ENCODE measurements at regions not wholly inside any gene's neighbourhood (a gene's known extent, or its start where the extent isn't known, plus 50 kb on each side); places are given as distances from the start of the nearest gene placed in this dataset.
"Not testable (repeated sequence)": the region's sequence is repeated elsewhere in the genome, so short reads cannot be mapped to it uniquely, and the experiment has no call there.

DNA sequence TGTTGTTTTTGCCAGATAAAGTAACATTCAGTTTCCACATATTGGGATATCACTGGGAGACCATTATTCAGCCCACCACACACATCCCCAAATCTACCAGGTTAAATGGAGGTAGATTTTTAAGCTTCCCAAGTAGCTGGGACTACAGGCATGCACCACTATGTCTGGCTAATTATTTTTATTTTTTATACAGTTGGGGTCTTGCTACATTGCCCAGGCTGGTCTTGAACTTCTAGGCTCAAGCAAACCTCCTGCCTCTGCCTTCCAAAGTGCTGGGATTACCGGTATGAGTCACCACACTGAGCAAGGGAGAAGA is 96.6 kb upstream of the CHD2 start:
- no peaks in the 10 kb centered on the region for H3K36me3 ChIP-seq (ENCODE audit: control insufficient read depth in 1 of 2, insufficient read depth in 2 of 2, low read length in 2 of 2)
- no peak overlapping the region for H3K18ac ChIP-seq (ENCODE audit: low read length)
- peak overlapping the region; percentile 81 for H3K27ac ChIP-seq (ENCODE audit: low read depth, low read length)
- no peak overlapping the region for H3K4me3 ChIP-seq (ENCODE audit: low read depth, low read length)
- no peak overlapping the region for H4K12ac ChIP-seq (ENCODE audit: low read depth, low read length)
- no CpG with 5 or more reads among the region's 1 CpG for WGBS (ENCODE audit: extremely low coverage, insufficient coverage, insufficient read length)
- peaks cover 6% of the 10 kb centered on the region for H3K79me2 ChIP-seq (ENCODE audit: control insufficient read depth, insufficient read depth, low read length, poor library complexity)
- H3K4ac ChIP-seq (ENCODE audit: low read depth, low read length): no peak overlapping the region
- H2BK12ac ChIP-seq (ENCODE audit: low read length): no peak overlapping the region
- H3K79me1 ChIP-seq (ENCODE audit: low read length): peaks cover 26% of the 10 kb centered on the region
- no peaks in the 10 kb centered on the region for H3K9me3 ChIP-seq (ENCODE audit: insufficient read depth, low read depth, low read length)
- H2BK5ac ChIP-seq (ENCODE audit: low read depth, low read length, poor library complexity): peak overlapping the region; percentile 46
- H4K8ac ChIP-seq (ENCODE audit: low read depth, low read length): no peak overlapping the region
- H3K9ac ChIP-seq (ENCODE audit: low read length): no peak overlapping the region
- no peak for DNase-seq
- no peak overlapping the region for H3K23ac ChIP-seq (ENCODE audit: low read length)
- H2AK5ac ChIP-seq (ENCODE audit: low read length): no peak overlapping the region
- peak overlapping the region; percentile 59 for H4K91ac ChIP-seq (ENCODE audit: low read depth, low read length)
- peaks cover 15 to 21% of the 10 kb centered on the region in 2 experiments for H3K4me1 ChIP-seq (ENCODE audit: control insufficient read depth in 1 of 2, insufficient read depth in 2 of 2, low read length in 2 of 2)
- H3K14ac ChIP-seq (ENCODE audit: low read length): no peak overlapping the region
- no peak overlapping the region for H2AFZ ChIP-seq (ENCODE audit: insufficient read depth, low read length, poor library complexity)
- no peak overlapping the region for H3K4me2 ChIP-seq (ENCODE audit: low read length)
- H3K27me3 ChIP-seq (ENCODE audit: insufficient read depth, low read length): no peaks in the 10 kb centered on the region
- H2BK120ac ChIP-seq (ENCODE audit: insufficient read depth, low read length, poor library complexity): peak overlapping the region; percentile 38

DNA sequence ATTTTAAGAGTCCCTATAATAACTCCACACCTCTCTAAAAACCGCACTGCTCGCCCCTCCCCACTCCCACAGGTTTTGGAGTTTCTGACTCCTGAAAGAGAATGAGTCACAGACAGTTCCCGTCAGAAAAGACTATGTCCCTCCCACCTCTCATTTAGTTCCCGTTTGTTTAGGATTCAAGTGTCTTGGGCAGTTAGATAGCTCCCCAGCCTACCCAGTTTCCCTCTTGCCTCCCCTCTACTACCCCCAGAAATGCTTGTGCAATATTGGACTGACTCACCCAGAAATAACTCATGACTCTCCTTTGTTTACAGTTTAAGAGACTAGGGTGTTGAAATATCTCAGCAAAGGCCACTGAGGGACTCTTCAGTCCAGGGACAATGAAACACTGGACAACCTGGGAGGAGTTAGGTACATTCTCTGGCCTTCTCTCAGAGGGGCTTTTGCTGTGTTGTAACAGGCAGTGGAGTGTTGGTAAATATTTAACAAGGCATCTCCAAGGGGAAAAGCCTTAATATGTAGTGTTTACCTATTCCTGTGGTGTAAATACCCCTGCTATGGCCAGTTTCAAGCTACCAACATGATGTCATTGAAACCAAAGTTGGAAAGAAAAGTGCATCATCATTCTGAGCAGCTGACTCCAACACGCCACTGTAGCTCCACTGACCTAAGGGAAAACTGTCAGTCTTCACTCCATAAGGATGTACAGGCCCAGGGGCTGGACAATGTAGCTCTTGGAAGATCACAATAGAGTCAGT is 96.1 kb upstream of the CHD2 start:
- H4K91ac ChIP-seq (ENCODE audit: low read depth, low read length): peak overlapping the region; percentile 41
- peak overlapping the region; percentile 3 for H2BK12ac ChIP-seq (ENCODE audit: low read length)
- no CpG with 5 or more reads among the region's 5 CpGs for WGBS (ENCODE audit: extremely low coverage, insufficient coverage, insufficient read length)
- peak overlapping the region; percentile 5 for H2BK5ac ChIP-seq (ENCODE audit: low read depth, low read length, poor library complexity)
- H4K12ac ChIP-seq (ENCODE audit: low read depth, low read length): no peak overlapping the region
- H3K36me3 ChIP-seq (ENCODE audit: control insufficient read depth in 1 of 2, insufficient read depth in 2 of 2, low read length in 2 of 2): no peaks in the 10 kb centered on the region
- H3K4me3 ChIP-seq (ENCODE audit: low read depth, low read length): no peak overlapping the region
- H3K27me3 ChIP-seq (ENCODE audit: insufficient read depth, low read length): no peaks in the 10 kb centered on the region
- H3K4ac ChIP-seq (ENCODE audit: low read depth, low read length): peak overlapping the region; percentile 0
- H3K9me3 ChIP-seq (ENCODE audit: insufficient read depth, low read depth, low read length): no peaks in the 10 kb centered on the region
- no peak overlapping the region for H3K18ac ChIP-seq (ENCODE audit: low read length)
- peak overlapping the region; percentile 81 for H3K27ac ChIP-seq (ENCODE audit: low read depth, low read length)
- peaks cover 18 to 23% of the 10 kb centered on the region in 2 experiments for H3K4me1 ChIP-seq (ENCODE audit: control insufficient read depth in 1 of 2, insufficient read depth in 2 of 2, low read length in 2 of 2)
- no peak overlapping the region for H3K4me2 ChIP-seq (ENCODE audit: low read length)
- no peak overlapping the region for H2AFZ ChIP-seq (ENCODE audit: insufficient read depth, low read length, poor library complexity)
- no peak overlapping the region for H2AK5ac ChIP-seq (ENCODE audit: low read length)
- peaks cover 31% of the 10 kb centered on the region for H3K79me1 ChIP-seq (ENCODE audit: low read length)
- peak overlapping the region; percentile 61 for H2BK120ac ChIP-seq (ENCODE audit: insufficient read depth, low read length, poor library complexity)
- no peak overlapping the region for H3K9ac ChIP-seq (ENCODE audit: low read length)
- H3K14ac ChIP-seq (ENCODE audit: low read length): no peak overlapping the region
- peaks cover 9% of the 10 kb centered on the region for H3K79me2 ChIP-seq (ENCODE audit: control insufficient read depth, insufficient read depth, low read length, poor library complexity)
- no peak overlapping the region for H3K23ac ChIP-seq (ENCODE audit: low read length)
- DNase-seq: peak; percentile 98 to 99
- no peak overlapping the region for H4K8ac ChIP-seq (ENCODE audit: low read depth, low read length)

DNA sequence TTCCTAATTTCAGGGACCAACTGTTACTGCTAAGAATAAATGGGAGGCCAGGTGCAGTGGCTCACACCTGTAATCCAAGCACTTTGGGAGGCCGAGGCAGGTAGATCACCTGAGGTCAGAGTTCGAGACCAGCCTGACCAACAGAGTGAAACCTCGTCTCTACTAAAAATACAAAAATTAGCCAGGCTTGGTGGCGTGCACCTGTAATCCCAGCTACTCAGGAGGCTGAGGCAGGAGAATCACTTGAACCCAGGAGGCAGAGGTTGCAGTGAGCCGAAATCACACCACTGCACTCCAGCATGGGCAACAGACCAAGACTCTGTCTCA is 95.6 kb upstream of the CHD2 start:
- peaks cover 12% of the 10 kb centered on the region for H3K79me2 ChIP-seq (ENCODE audit: control insufficient read depth, insufficient read depth, low read length, poor library complexity)
- not testable (repeated sequence) for H3K4me2 ChIP-seq (ENCODE audit: low read length); H3K27me3 ChIP-seq (ENCODE audit: insufficient read depth, low read length); H3K23ac ChIP-seq (ENCODE audit: low read length); DNase-seq; H3K4me3 ChIP-seq (ENCODE audit: low read depth, low read length); H3K18ac ChIP-seq (ENCODE audit: low read length); H3K14ac ChIP-seq (ENCODE audit: low read length); H2AK5ac ChIP-seq (ENCODE audit: low read length); H3K9me3 ChIP-seq (ENCODE audit: insufficient read depth, low read depth, low read length); H3K9ac ChIP-seq (ENCODE audit: low read length); H4K12ac ChIP-seq (ENCODE audit: low read depth, low read length); H4K8ac ChIP-seq (ENCODE audit: low read depth, low read length); H2AFZ ChIP-seq (ENCODE audit: insufficient read depth, low read length, poor library complexity); H3K36me3 ChIP-seq (ENCODE audit: control insufficient read depth in 1 of 2, insufficient read depth in 2 of 2, low read length in 2 of 2)
- WGBS (ENCODE audit: extremely low coverage, insufficient coverage, insufficient read length): no CpG with 5 or more reads among the region's 5 CpGs
- H2BK12ac ChIP-seq (ENCODE audit: low read length): peak overlapping the region; percentile 3
- peak overlapping the region; percentile 5 for H2BK5ac ChIP-seq (ENCODE audit: low read depth, low read length, poor library complexity)
- H3K4ac ChIP-seq (ENCODE audit: low read depth, low read length): peak overlapping the region; percentile 0
- H3K27ac ChIP-seq (ENCODE audit: low read depth, low read length): peak overlapping the region; percentile 81
- peak overlapping the region; percentile 41 for H4K91ac ChIP-seq (ENCODE audit: low read depth, low read length)
- H3K4me1 ChIP-seq (ENCODE audit: control insufficient read depth in 1 of 2, insufficient read depth in 2 of 2, low read length in 2 of 2): peaks cover 18 to 23% of the 10 kb centered on the region in 2 experiments
- peaks cover 35% of the 10 kb centered on the region for H3K79me1 ChIP-seq (ENCODE audit: low read length)
- H2BK120ac ChIP-seq (ENCODE audit: insufficient read depth, low read length, poor library complexity): peak overlapping the region; percentile 61

DNA sequence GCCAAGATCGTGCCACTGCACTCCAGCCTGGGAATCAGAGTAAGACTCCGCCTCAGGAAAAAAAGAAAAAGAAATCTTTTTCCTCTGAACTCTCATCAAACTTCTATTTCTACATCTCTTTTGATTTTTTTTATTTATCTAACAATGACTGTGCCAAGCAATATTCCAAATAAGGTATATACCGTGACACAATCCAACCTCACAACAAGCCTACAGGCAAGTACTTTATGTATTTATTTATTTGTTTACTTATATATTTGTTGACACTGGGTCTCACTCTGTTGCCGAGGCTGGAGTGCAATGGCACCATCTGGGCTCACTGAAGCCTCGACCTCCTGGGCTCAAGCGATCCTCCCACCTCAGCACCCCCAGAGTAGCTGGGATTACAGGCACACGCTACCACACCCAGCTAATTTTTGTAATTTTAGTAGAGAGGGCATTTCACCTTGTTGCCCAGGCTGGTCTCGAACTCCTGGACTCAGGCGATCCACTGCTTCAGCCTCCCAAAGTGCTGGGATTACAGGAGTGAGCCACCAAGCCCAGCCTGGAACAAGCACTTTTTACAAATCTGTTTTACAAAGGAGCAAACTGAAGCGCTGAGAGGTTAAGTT is 94.9 kb upstream of the CHD2 start:
- peak overlapping the region; percentile 47 for H2BK5ac ChIP-seq (ENCODE audit: low read depth, low read length, poor library complexity)
- H3K27ac ChIP-seq (ENCODE audit: low read depth, low read length): peak overlapping the region; percentile 35
- peak overlapping the region; percentile 82 for H4K91ac ChIP-seq (ENCODE audit: low read depth, low read length)
- no peaks in the 10 kb centered on the region for H3K27me3 ChIP-seq (ENCODE audit: insufficient read depth, low read length)
- WGBS (ENCODE audit: extremely low coverage, insufficient coverage, insufficient read length): no CpG with 5 or more reads among the region's 10 CpGs
- H3K79me1 ChIP-seq (ENCODE audit: low read length): peaks cover 40% of the 10 kb centered on the region
- no peaks in the 10 kb centered on the region for H3K9me3 ChIP-seq (ENCODE audit: insufficient read depth, low read depth, low read length)
- H3K4me1 ChIP-seq (ENCODE audit: control insufficient read depth in 1 of 2, insufficient read depth in 2 of 2, low read length in 2 of 2): peaks cover 18 to 25% of the 10 kb centered on the region in 2 experiments
- H3K4ac ChIP-seq (ENCODE audit: low read depth, low read length): peak overlapping the region; percentile 71
- H2BK120ac ChIP-seq (ENCODE audit: insufficient read depth, low read length, poor library complexity): peak overlapping the region; percentile 85
- H3K18ac ChIP-seq (ENCODE audit: low read length): no peak overlapping the region
- H3K14ac ChIP-seq (ENCODE audit: low read length): peak overlapping the region; percentile 28
- H3K79me2 ChIP-seq (ENCODE audit: control insufficient read depth, insufficient read depth, low read length, poor library complexity): peaks cover 14% of the 10 kb centered on the region
- peak overlapping the region; percentile 87 for H2BK12ac ChIP-seq (ENCODE audit: low read length)
- H3K9ac ChIP-seq (ENCODE audit: low read length): no peak overlapping the region
- no peak overlapping the region for H3K23ac ChIP-seq (ENCODE audit: low read length)
- no peak overlapping the region for H4K12ac ChIP-seq (ENCODE audit: low read depth, low read length)
- no peak overlapping the region for H3K4me2 ChIP-seq (ENCODE audit: low read length)
- DNase-seq: no peak
- no peak overlapping the region for H4K8ac ChIP-seq (ENCODE audit: low read depth, low read length)
- H3K36me3 ChIP-seq (ENCODE audit: control insufficient read depth in 1 of 2, insufficient read depth in 2 of 2, low read length in 2 of 2): no peaks in the 10 kb centered on the region
- H3K4me3 ChIP-seq (ENCODE audit: low read depth, low read length): no peak overlapping the region
- peak overlapping the region; percentile 79 for H2AK5ac ChIP-seq (ENCODE audit: low read length)
- H2AFZ ChIP-seq (ENCODE audit: insufficient read depth, low read length, poor library complexity): no peak overlapping the region
